ENCODE measurements at regions not wholly inside any gene's neighbourhood (a gene's known extent, or its start where the extent isn't known, plus 50 kb on each side); places are given as distances from the start of the nearest gene placed in this dataset.

DNA sequence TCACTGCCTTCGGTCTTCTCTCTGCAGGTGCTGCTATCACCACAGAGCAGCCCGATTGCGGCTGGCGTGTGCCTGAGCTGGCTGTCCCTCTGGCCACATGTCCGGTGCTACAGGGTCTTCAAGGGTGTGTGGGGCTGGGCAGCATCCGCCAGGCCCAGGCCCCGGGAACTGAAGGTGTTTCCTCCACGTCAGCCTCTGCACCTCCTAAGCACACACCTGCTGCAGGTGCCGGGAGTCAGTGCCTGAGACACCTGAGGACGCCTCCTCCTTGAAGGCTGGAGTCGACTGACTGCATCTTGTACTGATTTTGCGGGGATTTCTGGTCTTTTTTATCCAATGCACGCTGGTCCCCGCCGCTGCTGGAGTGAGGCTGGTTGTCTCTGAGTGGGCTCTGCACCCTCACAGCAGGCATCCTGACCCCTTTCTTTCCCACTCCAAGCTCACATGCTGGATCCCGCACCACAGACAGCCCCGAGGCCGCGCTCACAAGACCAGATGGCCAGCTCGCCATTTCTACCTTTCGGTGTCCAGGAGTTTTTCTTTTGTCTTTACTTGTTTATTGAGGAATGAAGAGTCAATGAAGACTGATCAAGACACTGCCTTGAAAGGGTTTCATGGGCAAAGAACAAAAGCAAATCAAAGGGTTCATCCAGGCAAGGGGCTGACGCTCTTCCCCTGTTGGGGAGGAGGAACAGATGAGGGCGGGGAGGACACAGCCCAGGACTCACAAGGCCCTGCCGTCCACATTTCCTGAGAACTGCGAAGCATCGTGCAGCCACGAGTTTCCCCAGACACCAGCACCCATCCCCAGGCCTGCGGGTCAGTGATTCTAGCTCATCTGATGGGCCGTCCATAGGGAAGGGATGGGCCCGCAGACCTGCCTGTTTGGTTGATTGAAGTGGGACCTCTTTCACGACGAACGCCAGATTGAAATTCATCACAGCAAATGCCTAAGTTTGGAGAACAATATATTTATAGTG lies 203.8 kb upstream of the SOX1 start:
- DNase-seq (ENCODE audit: low spot score): no peak

DNA sequence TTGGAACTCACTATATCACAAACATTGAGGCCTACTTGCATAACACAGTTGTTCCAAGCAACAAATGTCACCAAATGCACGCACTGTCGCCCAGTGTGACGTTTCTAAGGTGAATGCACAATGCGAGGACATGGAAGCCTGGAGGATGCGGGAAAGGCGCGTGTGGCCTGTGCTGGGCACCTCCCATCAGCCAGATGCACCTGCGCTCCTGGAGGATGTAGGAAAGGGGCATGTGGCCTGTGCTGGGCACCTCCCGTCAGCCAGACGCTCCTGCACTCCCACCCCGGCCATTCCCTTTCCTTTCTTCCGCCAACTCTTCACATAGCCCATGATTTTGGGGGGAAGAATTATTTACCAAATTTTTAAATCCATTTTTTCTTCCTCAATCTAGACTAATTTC lies 202.4 kb upstream of the SOX1 start:
- DNase-seq (ENCODE audit: low spot score): no peak

GRCh38 chr13:111865046-111865445 lies 201.9 kb upstream of the SOX1 start:
- DNase-seq (ENCODE audit: low spot score): no peak

GRCh38 chr13:111865826-111866225 lies 201.1 kb upstream of the SOX1 start:
- no peak for DNase-seq (ENCODE audit: low spot score)

GRCh38 chr13:111866731-111867245 lies 200.2 kb upstream of the SOX1 start:
- DNase-seq (ENCODE audit: low spot score): no peak

GRCh38 chr13:111867657-111868056 lies 199.3 kb upstream of the SOX1 start:
- no peak for DNase-seq (ENCODE audit: low spot score)

GRCh38 chr13:111868716-111869115 lies 198.2 kb upstream of the SOX1 start:
- DNase-seq (ENCODE audit: low spot score): no peak

DNA sequence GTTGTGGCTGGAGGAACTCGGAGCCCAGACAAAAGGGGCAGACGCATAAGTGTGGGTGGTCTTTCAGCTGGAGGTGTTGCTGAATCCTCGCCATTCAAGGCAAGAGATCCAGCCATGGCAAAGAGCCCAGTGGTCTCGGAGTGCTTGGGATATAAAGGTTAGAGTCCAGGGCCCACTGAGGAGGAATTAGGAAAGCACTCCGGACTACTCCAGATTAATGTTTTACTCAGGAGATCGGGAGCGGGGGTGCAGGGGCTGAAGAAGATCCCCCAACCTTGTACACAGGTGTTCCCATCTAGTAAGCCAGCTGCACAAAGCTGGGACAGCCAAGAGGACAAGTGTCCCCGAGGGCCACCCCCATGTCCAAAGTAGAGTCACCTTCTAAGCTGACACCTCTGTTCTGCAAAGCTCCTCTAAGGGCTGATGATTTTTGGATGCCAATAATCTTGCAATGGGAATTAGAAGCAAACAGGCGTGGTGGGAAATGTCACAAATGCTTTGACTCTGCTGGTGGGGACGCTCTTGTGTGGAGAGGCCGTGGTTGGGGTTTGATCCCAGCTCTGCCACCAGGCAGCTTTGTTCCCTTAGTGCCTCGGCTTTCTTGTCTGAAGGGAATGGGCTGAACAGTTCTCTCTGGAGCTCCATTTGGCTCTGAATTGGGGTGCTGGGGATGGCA lies 194.3 kb upstream of the SOX1 start:
- no peak for DNase-seq (ENCODE audit: low spot score)

- no peak for DNase-seq (ENCODE audit: low spot score)
Measured at GRCh38 chr13:111873676-111874178, 193.2 kb upstream of the SOX1 start.

DNA sequence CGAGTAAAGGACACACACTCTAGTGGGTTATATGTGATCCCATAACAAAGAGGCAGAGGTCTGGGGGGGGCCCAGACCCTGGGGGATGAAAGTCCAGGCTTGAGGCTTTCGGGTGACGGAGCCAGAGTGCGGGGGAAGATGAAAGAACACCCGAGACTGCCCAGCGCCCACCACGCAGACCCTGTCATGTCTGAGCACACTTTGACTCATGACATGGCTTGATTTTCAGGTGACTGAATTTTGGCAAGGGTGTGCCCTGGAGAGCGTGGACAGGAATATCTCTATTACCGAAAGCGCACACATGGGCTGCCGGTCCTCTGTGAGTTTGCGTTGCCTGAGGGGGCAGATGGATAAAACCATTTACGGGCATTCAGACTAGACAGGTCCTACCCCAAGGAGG lies 192.0 kb upstream of the SOX1 start:
- DNase-seq (ENCODE audit: low spot score): no peak

DNA sequence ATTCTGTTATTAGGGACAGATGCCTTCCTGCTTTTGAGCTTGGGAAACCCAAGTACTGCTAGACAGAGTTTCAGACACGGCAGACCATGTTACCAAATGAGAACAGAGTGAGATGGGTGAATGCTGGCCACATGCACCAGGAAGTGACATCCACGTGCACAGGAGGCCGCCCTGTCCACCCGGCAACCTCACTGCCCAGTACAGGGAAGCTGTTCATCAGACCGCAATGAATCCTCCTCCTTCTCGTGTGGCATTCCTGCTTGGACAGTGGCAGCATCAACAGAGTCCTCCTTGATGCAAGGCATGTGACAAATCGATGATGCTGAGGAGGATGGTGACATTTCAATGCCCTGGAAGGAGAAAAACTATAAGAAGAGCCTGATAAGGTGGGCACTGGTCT lies 191.0 kb upstream of the SOX1 start:
- DNase-seq (ENCODE audit: low spot score): no peak

- no peak for DNase-seq (ENCODE audit: low spot score)
Measured at GRCh38 chr13:111876506-111876905, 190.4 kb upstream of the SOX1 start.

DNA sequence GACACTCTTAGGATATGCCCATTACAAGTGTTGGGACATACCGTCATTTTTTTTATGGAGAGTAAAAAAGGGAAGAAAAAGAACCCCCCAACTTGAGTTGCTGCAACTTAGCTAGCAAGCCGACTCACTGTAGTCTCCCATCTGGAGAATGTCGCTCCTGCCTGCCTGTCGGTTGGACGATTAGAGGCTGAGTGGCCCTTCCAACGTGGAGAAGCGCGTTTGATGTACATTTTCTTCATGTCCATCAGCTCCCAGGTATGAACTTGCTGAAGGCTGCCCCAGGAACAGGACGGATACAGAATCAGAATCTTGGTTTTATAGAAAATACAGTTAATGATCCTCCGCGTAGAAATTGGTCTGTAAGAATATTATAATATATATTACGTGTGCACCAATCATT lies 189.0 kb upstream of the SOX1 start:
- DNase-seq (ENCODE audit: low spot score): no peak

GRCh38 chr13:111879719-111880118 lies 187.2 kb upstream of the SOX1 start:
- DNase-seq (ENCODE audit: low spot score): no peak

DNA sequence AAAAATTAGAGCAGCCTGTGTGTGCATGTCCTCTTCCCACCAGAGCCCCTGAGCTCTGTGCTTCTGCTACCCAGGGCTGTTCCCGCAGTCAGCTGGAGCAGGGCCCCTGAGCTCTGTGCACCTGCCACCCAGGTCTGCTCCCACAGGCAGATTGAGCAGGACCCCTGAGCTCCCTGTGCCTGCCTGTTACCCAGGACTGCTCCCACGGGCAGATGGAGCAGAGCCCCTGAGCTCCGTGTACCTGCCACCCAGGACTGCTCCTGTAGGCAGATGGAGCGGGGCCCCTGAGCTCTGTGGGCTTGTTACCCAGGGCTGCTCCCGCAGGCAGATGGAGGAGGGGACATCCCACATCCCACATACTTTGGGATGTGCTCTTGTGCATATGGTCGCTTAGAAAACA lies 186.8 kb upstream of the SOX1 start:
- no peak for DNase-seq (ENCODE audit: low spot score)

GRCh38 chr13:111881700-111882099 lies 185.2 kb upstream of the SOX1 start:
- DNase-seq (ENCODE audit: low spot score): no peak

DNA sequence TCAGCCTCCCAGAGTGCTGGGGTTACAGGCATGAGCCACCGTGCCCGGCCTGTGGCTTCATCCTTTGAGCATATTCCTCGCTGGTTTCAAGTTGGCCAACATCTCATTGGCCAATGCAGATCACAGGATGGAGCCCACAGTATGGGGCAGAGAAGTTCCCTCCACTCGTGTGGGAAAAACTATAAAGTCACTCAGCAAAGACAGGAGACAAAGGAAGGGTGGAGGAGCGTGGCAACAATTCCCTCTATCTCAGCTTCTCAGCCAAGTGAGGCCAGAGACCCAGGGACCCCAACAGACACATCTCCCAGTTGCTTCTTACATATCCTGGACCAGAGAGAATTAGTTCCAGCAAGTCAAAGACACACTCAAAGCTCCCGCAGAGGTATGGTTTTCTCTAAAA lies 184.6 kb upstream of the SOX1 start:
- no peak for DNase-seq (ENCODE audit: low spot score)

DNA sequence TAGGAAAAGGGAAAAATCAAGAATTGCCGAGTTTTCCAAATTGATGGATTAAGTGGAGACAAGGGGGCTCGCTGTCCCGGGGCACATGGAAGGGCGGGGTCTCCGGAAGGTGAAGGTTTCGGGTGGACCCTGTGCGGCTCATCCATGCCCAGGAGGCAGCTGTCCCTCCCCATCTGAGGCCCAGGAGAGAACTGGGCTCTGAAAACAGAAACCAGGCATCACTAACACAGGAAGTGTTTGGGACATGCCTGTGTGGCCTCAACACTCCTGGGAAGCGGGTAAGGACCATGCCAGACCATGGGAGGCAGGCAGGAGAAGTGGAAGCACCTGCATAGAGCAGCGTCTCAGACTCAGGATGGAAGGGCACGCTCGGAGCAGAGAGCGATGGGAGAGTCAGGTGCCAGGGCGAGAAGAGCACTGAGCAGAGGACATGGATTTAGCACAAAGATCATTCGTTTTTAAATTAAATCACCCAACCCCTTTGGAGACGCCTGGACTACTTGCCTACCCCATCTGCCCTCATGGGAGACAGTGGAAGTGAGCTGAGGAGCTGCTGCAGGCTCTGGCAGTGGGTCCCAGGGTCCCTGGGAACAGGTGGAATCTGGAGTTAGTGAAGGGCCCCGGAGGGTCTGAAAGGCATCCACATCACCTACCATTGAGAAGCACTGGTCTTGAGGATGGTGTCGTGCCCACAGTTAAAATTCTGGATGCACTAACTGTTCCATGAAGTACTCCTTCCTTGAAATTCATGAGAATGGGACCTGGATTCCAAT lies 183.2 kb upstream of the SOX1 start:
- no peak for DNase-seq (ENCODE audit: low spot score)

DNA sequence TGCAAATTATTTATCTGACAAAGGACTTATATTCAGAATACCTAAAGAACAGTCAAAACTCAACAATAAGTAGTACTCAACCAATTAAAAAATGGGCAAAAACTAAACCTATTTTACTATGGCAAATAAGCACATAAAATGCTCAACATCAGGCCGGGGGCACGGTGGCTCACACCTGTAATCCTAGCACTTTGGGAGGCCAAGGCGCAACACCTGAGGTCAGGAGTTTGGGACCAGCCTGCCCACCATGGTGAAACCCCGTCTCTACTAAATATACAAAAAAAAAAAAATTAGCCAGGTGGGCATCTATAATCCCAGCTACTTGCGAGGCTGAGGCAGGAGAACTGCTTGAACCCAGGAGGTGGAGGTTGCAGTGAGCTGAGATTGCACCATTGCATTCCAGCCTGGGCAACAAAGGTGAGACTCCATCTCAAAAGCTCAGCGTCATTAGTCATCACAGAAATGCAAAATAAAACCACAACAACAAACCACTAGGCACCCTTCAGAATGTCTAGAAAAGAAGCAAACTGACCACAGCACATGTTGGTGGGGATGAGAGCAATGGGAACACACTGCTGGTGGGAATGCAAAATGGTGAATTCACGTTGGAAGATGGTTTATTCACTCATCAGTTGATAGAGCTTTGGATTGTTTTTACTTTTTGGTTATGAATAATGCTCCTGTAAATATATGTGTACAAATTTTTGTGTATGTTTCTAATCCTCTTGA lies 180.6 kb upstream of the SOX1 start:
- no peak for DNase-seq (ENCODE audit: low spot score)

DNA sequence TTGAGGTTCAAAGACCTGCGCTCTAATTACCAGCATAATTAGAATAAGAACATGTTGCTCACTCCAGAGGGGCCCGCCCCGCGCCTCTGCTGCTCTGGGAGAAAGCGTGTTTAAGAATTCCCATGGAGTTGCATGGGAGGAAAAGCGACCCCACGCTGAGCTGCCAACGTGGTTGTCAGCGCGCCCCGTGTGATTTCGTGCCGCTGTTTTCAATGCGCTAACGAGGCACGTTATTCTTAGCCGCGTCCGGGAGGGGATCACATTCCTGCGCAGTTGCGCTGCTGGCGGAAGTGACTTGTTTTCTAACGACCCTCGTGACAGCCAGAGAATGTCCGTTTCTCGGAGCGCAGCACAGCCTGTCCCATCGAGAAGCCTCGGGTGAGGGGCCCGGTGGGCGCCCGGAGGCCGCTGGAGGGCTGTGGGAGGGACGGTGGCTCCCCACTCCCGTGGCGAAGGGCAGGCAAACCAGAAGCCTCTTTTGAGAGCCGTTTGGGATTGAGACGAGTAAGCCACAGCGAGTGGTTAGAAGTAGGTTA lies 173.8 kb upstream of the SOX1 start:
- DNase-seq (ENCODE audit: low spot score): no peak
